COLO829 (cell line): ENCODE measurements at regions not wholly inside any gene's neighbourhood (a gene's known extent, or its start where the extent isn't known, plus 50 kb on each side); places are given as distances from the start of the nearest gene placed in this dataset.

Source experiments
- DNase-seq: peaks from one replicate; pipeline ENCODE4 v3.0.0; 2012; ENCODE audit warnings: low spot score

DNA sequence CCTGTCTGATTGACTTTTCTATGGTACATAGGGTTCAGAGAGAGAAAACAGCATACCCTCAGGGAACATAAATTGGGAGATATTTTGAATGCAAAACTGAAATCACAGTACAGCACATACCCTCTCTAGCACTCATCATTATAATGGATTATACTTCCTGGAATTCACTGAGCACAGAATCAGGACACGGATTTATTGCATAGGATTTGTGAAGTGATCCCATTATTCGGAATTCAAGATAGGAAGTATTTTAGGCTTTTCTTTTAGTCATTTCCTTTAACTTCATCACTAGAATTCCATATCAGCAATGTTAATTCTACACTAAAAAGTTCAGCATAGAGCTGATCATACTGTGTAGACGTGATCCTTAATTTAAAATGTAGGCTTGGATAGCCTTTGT lies 407.0 kb downstream of the PID1 start:
- no peak for DNase-seq

- DNase-seq, result no peak
Observed at GRCh38 chr2:228860601-228861285, 410.3 kb downstream of the PID1 start.

DNA sequence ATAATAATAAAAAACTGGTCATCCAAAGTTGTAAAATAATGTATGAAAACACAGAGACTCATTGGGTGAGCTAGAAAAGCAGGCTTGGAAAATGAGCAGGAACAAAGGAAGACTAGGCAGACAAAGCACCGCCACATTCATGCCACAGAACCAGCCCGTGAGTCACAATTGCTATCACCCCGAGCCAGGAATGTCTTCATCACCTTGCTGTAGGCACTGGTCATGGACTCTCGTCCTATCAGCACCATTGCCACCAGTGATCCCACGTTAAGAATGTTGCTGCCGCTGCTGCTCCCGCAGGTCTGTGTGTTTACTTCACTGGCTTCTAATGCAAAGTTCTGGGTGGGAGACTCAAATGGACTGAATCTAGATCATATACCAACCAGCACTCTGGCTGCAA lies 417.9 kb downstream of the PID1 start:
- DNase-seq, result no peak

DNA sequence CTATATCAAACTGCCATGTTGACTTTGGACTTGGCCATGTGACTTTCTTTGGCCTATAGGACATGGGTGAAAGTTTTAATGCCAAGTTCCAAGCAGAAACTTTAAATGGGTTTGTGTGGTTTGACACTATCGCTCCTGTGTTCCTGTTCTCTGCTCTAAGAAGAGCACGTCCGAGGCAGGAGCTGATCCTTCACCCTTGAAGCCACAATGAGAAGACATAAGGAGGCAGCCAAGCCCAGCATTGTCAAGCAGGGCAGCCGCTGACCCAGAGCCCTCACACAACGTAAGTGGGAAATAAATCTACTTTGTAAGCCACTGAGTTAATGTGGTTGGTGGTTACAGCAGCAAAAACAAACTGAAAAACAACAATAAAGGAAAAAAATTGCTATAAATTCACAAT lies 422.4 kb downstream of the PID1 start:
- DNase-seq, result no peak

DNA sequence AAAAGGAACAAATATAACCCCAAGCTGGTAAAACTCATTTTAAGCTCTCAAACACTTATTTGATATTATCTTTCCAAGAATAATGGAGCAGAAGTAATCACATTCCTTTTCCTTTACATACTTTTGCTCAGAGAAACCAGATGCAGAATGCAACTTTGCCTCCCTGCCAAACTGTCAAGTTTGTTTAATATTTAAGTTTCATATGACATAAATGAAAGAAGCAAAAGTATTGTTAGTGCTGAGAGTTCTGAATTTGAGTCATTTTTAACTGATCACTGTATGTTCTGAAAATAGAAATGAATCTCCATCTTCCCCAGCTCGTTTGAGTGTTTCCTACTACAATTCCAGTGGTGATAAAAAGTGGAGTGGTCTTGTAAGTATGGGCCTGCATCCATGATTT lies 423.4 kb downstream of the PID1 start:
- no peak for DNase-seq

GRCh38 chr2:228846161-228846560 lies 424.9 kb downstream of the PID1 start:
- DNase-seq, result no peak

DNA sequence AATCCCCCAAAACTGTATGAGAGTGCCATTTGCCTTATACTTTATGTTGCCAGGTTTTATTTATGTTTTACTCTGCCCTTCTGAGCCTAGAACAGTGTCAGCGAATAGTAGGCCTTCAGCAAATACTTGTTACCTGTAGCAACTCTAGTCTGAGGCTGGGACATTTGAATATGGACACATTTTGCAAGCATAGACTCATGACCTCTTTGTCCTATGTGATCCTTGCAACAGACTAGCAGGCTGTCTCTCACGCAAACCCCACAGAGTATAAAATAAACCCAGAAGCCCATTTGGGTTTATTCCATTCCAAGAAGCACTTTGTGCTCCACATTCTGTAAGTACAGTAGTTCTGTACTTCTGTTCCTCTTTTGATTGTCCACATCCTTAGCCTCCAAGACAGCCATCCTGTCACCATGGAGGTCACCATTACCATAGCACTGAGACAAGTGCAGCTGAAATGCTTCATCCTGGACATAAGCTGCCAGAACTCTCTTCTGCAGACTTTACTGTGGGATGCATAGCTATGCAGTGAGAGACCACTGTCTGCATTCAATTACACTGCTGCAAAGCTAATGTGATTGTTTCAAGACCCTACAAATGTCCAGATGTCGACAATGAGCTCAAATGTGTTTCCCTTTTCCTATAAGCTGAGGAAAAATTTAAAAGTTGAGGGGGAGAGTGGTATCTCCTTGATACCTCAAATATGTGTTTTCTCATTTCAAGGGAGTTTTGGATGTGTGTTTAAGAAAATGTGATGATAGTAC lies 425.7 kb downstream of the PID1 start:
- no peak for DNase-seq

DNA sequence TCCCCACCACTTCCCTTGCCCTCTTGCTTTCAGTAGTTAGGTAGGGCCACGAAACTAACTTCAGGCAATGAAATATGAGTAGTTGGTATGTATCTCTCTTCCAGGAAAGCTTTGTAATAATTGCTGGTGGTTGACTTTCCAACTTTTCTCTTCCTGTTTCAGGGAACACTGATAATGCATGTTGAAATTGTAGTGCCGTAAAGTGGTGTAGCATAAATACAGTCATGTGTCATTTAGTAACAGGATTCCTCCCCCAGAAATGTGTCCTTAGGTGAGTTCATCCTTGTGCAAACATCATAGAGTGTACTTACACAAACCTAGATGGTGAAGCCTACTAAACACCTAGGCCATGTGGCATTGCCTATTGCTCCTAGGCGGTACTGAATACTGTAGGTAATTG lies 429.2 kb downstream of the PID1 start:
- no peak for DNase-seq

DNA sequence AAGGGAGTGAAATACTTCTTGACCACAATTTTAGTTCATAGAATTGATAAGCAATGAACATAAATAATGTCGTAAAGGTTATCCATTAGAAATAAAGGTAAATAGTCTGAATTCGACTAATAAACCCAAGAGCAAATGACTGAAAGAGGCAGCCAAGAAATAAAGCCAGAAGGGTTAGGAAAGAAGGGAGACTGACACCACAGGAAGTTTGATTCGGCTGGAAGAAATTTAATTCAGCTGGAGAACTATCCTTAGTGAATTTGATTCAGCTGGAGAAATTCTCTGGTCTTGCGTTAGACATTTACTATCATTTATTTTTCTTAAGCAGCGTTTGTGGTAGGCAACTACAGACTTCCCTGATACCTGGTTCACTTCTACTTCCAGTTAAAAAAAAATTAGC lies 429.6 kb downstream of the PID1 start:
- no peak for DNase-seq

DNA sequence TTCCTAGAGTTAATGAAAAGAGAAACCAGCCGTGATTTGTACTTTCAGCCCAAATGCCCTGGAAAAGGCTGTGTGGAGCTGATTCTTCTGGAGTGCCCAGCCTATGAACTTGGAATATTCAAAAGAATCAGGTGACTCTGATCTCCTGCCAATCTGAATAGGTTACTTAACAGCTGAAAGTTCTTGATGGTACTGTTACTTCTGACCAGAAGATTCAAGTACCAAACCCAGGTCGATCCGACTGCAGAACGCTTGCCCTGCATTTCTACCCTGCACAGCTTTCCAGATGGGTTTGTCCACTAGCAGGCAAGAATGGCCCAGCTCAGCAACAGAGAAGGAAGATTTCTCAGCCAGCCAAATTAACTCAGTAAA lies 430.4 kb downstream of the PID1 start:
- no peak for DNase-seq

DNA sequence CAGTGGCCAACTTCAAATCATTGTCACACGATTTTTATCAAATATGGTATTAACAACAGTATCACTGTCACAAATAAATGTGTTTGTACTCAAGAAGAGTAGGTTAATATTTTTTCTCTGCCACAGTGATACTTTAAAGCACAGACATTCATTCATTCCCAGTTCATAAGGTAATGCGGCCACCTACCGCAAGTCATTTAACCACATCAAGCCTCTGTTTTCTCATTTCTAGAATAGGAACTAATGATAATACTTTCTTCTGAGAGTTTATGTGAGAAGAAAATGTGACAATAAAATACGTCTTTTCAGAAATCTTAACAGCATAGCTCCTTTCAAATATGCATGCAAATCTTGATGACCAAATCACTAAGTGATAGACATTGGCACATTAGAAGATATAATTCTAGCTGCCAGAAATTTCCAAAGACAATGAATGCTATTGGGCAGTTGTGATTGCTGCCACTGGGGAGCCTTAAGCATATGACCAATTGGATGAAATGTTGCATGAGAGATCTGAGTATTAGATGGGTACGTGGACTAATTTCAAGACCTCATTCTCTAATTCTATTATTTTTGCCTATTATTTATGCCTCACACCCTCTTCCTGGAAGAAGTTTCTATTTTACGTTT lies 430.9 kb downstream of the PID1 start:
- no peak for DNase-seq

DNA sequence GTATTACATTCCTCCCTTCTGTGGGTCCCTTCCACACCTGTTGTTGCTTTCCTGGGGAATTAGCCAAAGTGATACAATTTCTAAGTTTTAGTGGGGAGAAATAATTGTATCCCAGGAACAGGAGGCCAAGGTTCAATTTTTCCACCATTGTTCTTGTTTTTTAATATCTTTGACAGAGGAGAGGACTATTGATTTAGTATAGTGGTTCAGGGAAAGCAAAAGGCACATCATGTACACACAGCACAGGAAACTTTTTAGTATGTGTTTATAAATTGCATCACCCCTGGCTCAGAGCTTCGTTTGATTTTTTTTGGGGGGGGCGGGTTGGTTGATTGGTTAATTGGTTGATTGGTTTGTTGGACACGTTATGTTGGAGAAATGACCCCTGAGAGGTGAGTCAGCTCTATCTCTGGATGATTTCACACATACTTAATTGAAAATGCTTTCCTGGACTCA lies 431.6 kb downstream of the PID1 start:
- no peak for DNase-seq

DNA sequence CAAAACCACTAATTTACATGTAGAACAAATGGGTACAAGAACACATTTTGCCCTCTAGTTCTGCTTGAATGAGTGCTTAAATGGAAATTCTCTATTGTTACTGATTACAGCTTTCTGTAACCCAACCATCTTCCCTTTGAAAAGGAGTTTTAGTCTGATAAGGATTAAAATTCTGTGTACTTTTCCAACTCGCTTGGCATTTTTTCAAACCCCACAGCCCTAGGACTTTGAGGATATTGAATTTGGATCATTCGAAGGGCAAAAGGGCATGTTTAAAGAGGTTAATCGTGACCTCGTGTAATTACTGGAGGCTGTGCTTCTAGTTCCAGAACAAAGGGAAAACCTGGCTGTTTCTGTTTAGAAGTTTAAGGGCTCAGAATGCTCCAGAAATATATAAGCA lies 432.3 kb downstream of the PID1 start:
- DNase-seq, result no peak

DNA sequence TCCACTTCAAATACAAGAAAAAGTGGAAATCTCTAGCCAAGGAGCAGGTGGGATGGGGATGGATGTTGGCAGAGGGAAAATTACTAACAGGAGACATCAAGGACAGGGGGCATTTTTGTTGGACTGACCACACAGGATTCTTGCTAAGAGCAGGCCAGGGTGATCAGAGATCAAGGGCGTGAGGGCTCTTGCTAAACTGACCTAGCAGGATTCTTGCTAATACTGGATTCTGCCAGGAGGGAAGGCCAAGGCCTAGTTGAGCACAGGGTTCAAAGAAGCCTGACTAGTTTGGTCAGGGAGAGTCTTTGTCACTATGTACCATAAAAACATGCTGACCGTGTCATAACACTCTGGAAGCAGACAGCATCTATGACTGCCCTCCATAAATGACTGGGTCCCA lies 442.7 kb downstream of the PID1 start:
- DNase-seq, result no peak

DNA sequence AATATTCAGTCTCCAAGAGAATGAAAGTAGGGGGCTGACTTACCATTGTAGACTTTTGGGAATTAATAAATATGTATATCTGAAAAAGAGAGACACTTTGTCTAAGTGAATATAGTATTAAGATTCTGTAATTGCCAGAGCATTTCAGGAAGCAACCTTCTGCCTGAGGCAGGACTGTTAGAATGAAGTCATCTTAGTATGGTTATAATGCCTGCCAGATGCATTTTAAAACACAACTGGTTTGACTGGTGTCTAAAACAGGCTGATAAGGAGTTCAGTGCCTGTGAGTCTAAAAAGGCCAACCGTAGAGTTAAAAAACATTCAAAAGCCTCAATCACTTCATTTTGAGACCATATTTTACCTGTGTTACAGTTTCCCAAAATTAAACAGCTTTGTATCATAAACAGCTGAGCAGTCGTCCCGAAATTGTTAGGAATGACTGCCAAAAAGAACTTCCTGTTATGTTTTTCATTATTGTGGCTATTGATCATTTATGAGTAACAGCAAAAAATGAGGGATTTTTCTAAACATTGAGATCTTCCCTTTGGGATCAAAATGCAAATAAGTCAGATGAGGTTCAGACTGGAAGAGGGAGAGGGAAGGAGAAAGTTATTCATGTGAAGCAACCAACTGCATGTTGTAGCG lies 443.9 kb downstream of the PID1 start:
- no peak for DNase-seq

DNA sequence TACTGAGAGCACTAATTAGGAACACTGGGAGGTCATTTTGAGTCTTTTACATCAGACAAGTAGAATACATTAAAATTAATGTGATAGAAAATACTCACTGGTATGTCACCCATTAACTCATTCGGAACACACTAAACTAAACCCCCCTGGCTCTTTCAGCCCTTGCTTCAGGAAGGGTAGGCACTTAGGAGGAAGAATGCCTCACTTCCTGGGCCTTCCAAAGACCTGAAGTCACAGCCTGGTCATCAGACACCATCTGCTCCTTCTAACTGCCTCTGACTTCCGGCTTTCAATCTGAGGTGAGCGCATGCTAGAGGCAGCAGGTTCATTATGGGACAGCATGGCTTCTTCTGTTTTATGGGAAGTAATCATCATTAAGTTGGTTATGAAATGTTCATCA lies 451.4 kb downstream of the PID1 start:
- no peak for DNase-seq

- DNase-seq, result no peak
Observed at GRCh38 chr2:228802181-228803071, 468.7 kb downstream of the PID1 start.

DNA sequence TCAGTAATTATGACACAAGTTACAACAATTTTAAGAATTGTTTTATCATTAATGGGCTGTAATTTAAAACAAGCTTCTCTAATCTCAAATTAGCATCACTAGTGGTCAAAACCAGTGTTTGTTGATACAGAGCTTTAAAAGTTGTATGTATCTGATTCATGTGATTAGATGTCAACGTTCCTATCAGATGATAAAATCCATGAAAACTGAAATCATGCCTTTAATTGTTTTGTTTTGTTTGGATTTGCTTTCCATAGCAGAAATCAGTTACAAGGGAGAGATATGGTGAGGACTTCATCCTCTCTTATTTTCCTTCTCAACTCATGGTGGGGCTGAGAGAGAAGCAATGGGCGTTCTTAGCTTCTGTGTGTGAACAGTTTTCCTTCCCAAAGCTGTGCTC lies 469.6 kb downstream of the PID1 start:
- no peak for DNase-seq

DNA sequence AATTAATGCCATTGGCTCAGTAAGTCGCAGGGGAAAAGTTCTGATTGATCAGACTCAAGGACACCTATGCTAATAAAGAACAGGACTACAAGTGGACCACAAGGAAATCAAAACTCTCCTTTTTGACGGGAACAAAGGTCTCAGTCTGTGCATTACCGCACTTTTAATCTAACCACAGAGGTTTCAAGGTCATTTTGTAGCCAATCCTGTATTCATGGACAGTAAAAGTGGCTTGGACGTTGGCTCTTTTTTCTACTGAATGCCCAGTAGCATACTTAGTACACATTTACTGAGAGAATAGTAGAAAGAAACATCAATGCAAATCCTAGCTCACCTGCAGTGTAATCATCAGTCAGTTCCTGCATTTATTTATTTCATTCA lies 471.9 kb downstream of the PID1 start:
- no peak for DNase-seq

GRCh38 chr2:228798458-228799207 lies 472.5 kb downstream of the PID1 start:
- DNase-seq, result no peak

DNA sequence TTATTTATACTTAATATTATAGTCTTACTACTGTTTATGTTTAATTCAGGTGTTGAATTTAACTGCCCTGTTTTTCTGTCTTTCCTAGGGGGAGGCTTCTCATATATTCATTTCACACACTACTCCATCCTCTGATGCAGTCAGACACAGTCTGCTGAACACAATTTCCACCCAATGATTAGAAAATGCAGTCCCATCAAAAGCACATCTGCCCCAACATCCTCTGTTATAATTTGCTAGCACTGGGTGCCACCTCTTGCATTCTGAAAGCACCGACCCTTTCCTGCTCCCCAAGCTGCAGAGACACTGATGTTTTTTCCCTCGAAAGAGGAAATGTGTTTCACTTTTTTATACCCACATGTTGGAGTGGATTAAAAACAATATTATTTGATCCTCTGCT lies 474.7 kb downstream of the PID1 start:
- no peak for DNase-seq
